HepG2 (cell line): ENCODE measurements at regions not wholly inside any gene's neighbourhood (a gene's known extent, or its start where the extent isn't known, plus 50 kb on each side); places are given as distances from the start of the nearest gene placed in this dataset.

Source experiments
- ATAC-seq: fragments of 200-7000 bp; cut with Tn5 transposase; 3 replicates; pipeline ENCODE4 v1.9.1; 2020; ENCODE audit warnings: mild to moderate bottlenecking, moderate library complexity
- BruUV-seq: library from RNA; stranded (reverse); fragments of 400-500 nt; replicated peaks from 2 replicates; lab custom pipeline; 2021; lab: Mats Ljungman, UMichigan
- CTCF ChIA-PET: fragments of 300-600 bp; formaldehyde crosslinking; extraction: SDS; loops from one replicate; lab custom pipeline; 2021; ENCODE audit warnings: low total read pairs, inconsistent platforms, low intra/inter-chr PET ratio; lab: Yijun Ruan, JAX
- POLR2A ChIA-PET: fragments of 350-600 bp; sonication (Branson Sonifier 250); formaldehyde crosslinking; loops from one replicate; lab custom pipeline; 2020; ENCODE audit warnings: antibody characterized with exemption, inconsistent platforms; lab: Yijun Ruan, JAX
- DNase-seq: peaks from one replicate; pipeline ENCODE4 v3.0.0-alpha.2; 2015; ENCODE audit warnings: low spot score
- FAIRE-seq: peaks from 3 replicates; lab custom pipeline; 2011; peaks lifted over from hg19 to GRCh38; lab: Jason Lieb, UNC
- H2AFZ ChIP-seq: one replicate; pipeline ENCODE4 v1.6.1; 2011; ENCODE audit warnings: low read length, inconsistent platforms
- H3K27ac ChIP-seq: fragments of 300-600 bp; 3 replicates; pipeline ENCODE4 v1.8.0; 2011; ENCODE audit warnings: mixed run types, mild to moderate bottlenecking, mixed read lengths, low read length, inconsistent platforms; ENCODE audit not compliant: insufficient read depth; ENCODE audit errors: extremely low read length
- H3K27me3 ChIP-seq, 2 experiments: fragments of 200-600 bp in 1 of 2; 2 replicates in 1 of 2; 3 replicates in 1 of 2; pipeline versions ENCODE4 v1.6.0 to v1.8.0; 2011; ENCODE audit warnings: low read length in 2 of 2, mild to moderate bottlenecking in 2 of 2, moderate library complexity in 2 of 2, inconsistent platforms in 1 of 2; ENCODE audit not compliant: insufficient read depth in 2 of 2, control insufficient read depth in 1 of 2
- H3K36me3 ChIP-seq, 2 experiments: fragments of 200-600 bp in 1 of 2; replicated peaks in 1 of 2; 2 replicates in 1 of 2; 3 replicates in 1 of 2; pipeline versions ENCODE4 v1.5.1 to v1.8.0; 2011; ENCODE audit warnings: low read length in 2 of 2, inconsistent platforms in 1 of 2; ENCODE audit not compliant: insufficient read depth in 2 of 2, control insufficient read depth in 1 of 2
- H3K4me1 ChIP-seq: 2 replicates; pipeline ENCODE4 v1.5.1; 2012; ENCODE audit warnings: low read length, inconsistent platforms; ENCODE audit not compliant: insufficient read depth
- H3K4me2 ChIP-seq: 2 replicates; pipeline ENCODE4 v1.6.0; 2011; ENCODE audit warnings: low read depth, low read length, inconsistent platforms
- H3K4me3 ChIP-seq, 3 experiments: fragments of 200-600 bp in 1 of 3; sonication (generic), shearing (Covaris generic) in 1 of 3; replicated peaks in 1 of 3; 2 replicates each; pipeline ENCODE4 v1.5.1; 2011 to 2016; ENCODE audit warnings: low read length in 3 of 3, inconsistent platforms in 2 of 3, low read depth in 2 of 3, mild to moderate bottlenecking in 2 of 3, control low read depth in 1 of 3, mixed read lengths in 1 of 3; ENCODE audit not compliant: insufficient read depth in 1 of 3
- H3K79me2 ChIP-seq: one replicate; pipeline ENCODE4 v1.6.1; 2011; ENCODE audit warnings: low read length, inconsistent platforms; ENCODE audit not compliant: insufficient read depth
- H3K9ac ChIP-seq: 2 replicates; pipeline ENCODE4 v1.6.0; 2011; ENCODE audit warnings: mild to moderate bottlenecking, low read depth, low read length, inconsistent platforms; ENCODE audit not compliant: insufficient read depth
- H3K9me3 ChIP-seq: 2 replicates; pipeline ENCODE4 v1.5.1; 2012; ENCODE audit warnings: mild to moderate bottlenecking, low read length
- H4K20me1 ChIP-seq: 2 replicates; pipeline ENCODE4 v1.6.0; 2011; ENCODE audit warnings: inconsistent platforms, mild to moderate bottlenecking, low read length, moderate library complexity; ENCODE audit not compliant: insufficient read depth
- ATF4 ChIP-seq, 2 experiments: fragments of 450-650 bp in 1 of 2; sonication (generic) in 1 of 2; formaldehyde crosslinking; IDR thresholded peaks; 2 replicates each; pipeline versions ENCODE4 v1.5.0 to v1.8.0; 2020 to 2022; ENCODE audit warnings: mild to moderate bottlenecking in 1 of 2, missing genetic modification reagents in 1 of 2
- CEBPB ChIP-seq: IDR thresholded peaks from 2 replicates; pipeline ENCODE4 v1.6.1; 2011; ENCODE audit warnings: low read depth, low read length, improper control_type of control experiment, borderline replicate concordance
- CREB3 ChIP-seq: sonication (generic); formaldehyde crosslinking; IDR thresholded peaks from 2 replicates; pipeline ENCODE4 v1.5.0; 2020; ENCODE audit warnings: missing genetic modification reagents
- FOXO1 ChIP-seq: sonication (generic); formaldehyde crosslinking; IDR thresholded peaks from 2 replicates; pipeline ENCODE4 v1.4.0; 2020; ENCODE audit warnings: missing genetic modification reagents
- HMG20A ChIP-seq: IDR thresholded peaks from 2 replicates; pipeline ENCODE4 v1.6.1; 2016; ENCODE audit warnings: borderline replicate concordance
- MATR3 ChIP-seq: sonication (generic); formaldehyde crosslinking; IDR thresholded peaks from 2 replicates; pipeline ENCODE4 v1.4.0; 2020; ENCODE audit warnings: missing genetic modification reagents
- MEIS2 ChIP-seq: sonication (generic); formaldehyde crosslinking; IDR thresholded peaks from 2 replicates; pipeline ENCODE4 v1.9.0; 2021; ENCODE audit warnings: mild to moderate bottlenecking, missing genetic modification reagents
- SALL1 ChIP-seq: sonication (generic); formaldehyde crosslinking; IDR thresholded peaks from 2 replicates; pipeline ENCODE4 v1.8.0; 2022; ENCODE audit warnings: mild to moderate bottlenecking, missing genetic modification reagents
- SAP130 ChIP-seq: IDR thresholded peaks from 2 replicates; pipeline ENCODE4 v1.6.1; 2016; ENCODE audit warnings: low read depth
- SOX13 ChIP-seq, 3 experiments: fragments of 450-650 bp in 1 of 3; sonication (generic) in 1 of 3; formaldehyde crosslinking in 1 of 3; IDR thresholded peaks in 2 of 3; conservative IDR thresholded peaks in 1 of 3; 2 replicates each; pipeline versions ENCODE4 v1.5.0 to v1.6.1; 2016 to 2020; ENCODE audit warnings: antibody characterized with exemption in 1 of 3, mild to moderate bottlenecking in 1 of 3, missing compliant biosample characterization in 1 of 3, missing genetic modification reagents in 1 of 3, moderate library complexity in 1 of 3
- TCF7 ChIP-seq: sonication (generic); IDR thresholded peaks from 2 replicates; pipeline ENCODE4 v1.6.1; 2016; ENCODE audit warnings: antibody characterized with exemption, low read depth
- THAP11 ChIP-seq: IDR thresholded peaks from 2 replicates; pipeline ENCODE4 v1.6.1; 2016; ENCODE audit warnings: missing biosample characterization, missing genetic modification reagents
- ZNF556 ChIP-seq: sonication (generic); formaldehyde crosslinking; IDR thresholded peaks from 2 replicates; pipeline ENCODE4 v1.4.0; 2020; ENCODE audit warnings: mild to moderate bottlenecking, missing genetic modification reagents, borderline replicate concordance
- WGBS: methylation state at CpG from one replicate; pipeline ENCODE4 v1.1.6; 2017; ENCODE audit warnings: low lambda C conversion rate; 5-methylcytosine and 5-hydroxymethylcytosine counted together
- in situ Hi-C: cut with HindIII; loops from 2 replicates; pipeline ENCODE4 v1.10.0; 2017; ENCODE audit warnings: low pct_unique_long_range_greater_than_20kb; ENCODE audit not compliant: extremely low pct_ligation_motif_present
- intact Hi-C: fragments of 100-400 bp; cut with micrococcal nuclease; formaldehyde crosslinking; loops from one replicate; pipeline ENCODE4 v1.10.0; 2022; ENCODE audit not compliant: unreplicated experiment
- TF ChIP-seq, protein P1 (sequence below): sonication (generic); formaldehyde crosslinking; IDR thresholded peaks from 2 replicates; pipeline ENCODE4 v1.4.0; 2020; ENCODE audit warnings: mild to moderate bottlenecking, low read depth, missing genetic modification reagents

DNA sequence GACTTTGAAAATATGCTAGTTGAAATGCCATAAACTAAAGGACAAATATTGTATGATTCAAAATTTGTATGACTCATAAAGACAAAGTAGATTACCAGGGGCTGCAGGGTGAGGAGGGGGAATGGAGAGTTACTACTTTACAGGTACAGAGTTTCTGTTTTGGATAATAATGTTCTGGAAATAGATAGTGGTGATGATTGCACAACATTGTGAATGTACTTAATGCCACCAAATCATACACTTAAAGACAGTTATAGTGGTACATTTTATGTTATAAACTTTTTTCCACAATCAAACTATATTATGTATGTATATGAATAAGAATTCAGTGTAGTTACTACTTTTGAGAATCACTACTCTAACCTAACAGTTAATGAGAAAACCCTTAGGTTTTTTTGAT is 368.1 kb downstream of the ZFHX3 start:
- ChIA-PET POLR2A (no interaction called here), CTCF (no interaction called here)
- TF ChIP-seq CREB3 (CRISPR knock-in tag) (no peak), MEIS2 (CRISPR knock-in tag) (no peak), CEBPB (peak; percentile 65)
- Histone ChIP-seq H3K4me1 (peaks cover 14% of the 10 kb centered on the region), H3K36me3 (no peaks in the 10 kb centered on the region), H2AFZ (no peak overlapping the region), H3K27ac (no peak overlapping the region), H4K20me1 (no peaks in the 10 kb centered on the region), H3K4me2 (no peak overlapping the region), H3K27me3 (no peaks in the 10 kb centered on the region), H3K9ac (no peak overlapping the region), H3K9me3 (no peaks in the 10 kb centered on the region), H3K4me3 (no peak overlapping the region), H3K79me2 (no peaks in the 10 kb centered on the region)
- FAIRE-seq (no peak), DNase-seq (no peak), ATAC-seq (no peak)
- in situ Hi-C loops = no loop called here
- intact Hi-C loops = no loop called here
- no TSS peak for BruUV-seq

- CTCF ChIA-PET = no interaction called here
- peak; percentile 87 for DNase-seq
- Histone ChIP-seq H3K36me3 (no peaks in the 10 kb centered on the region), H3K9ac (no peak overlapping the region), H3K9me3 (peaks cover 8% of the 10 kb centered on the region), H3K79me2 (no peaks in the 10 kb centered on the region), H3K4me3 (no peak overlapping the region; a peak in 1 of 6 replicates), H3K27ac (peak overlapping the region; percentile 30), H3K27me3 (no peaks in the 10 kb centered on the region), H3K4me1 (peaks cover 14% of the 10 kb centered on the region), H2AFZ (no peak overlapping the region), H3K4me2 (peak overlapping the region; percentile 33), H4K20me1 (no peaks in the 10 kb centered on the region)
- POLR2A ChIA-PET = no interaction called here
- peak; percentile 96 for ATAC-seq
- BruUV-seq = no TSS peak
- FAIRE-seq = peak; percentile 48
- 41% methylated on average over 2 of the region's 2 CpGs for WGBS
- in situ Hi-C loops = no loop called here
- intact Hi-C loops = no loop called here
- TF ChIP-seq, protein P1, sequence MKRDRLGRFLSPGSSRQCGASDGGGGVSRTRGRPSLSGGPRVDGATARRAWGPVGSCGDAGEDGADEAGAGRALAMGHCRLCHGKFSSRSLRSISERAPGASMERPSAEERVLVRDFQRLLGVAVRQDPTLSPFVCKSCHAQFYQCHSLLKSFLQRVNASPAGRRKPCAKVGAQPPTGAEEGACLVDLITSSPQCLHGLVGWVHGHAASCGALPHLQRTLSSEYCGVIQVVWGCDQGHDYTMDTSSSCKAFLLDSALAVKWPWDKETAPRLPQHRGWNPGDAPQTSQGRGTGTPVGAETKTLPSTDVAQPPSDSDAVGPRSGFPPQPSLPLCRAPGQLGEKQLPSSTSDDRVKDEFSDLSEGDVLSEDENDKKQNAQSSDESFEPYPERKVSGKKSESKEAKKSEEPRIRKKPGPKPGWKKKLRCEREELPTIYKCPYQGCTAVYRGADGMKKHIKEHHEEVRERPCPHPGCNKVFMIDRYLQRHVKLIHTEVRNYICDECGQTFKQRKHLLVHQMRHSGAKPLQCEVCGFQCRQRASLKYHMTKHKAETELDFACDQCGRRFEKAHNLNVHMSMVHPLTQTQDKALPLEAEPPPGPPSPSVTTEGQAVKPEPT (CRISPR knock-in tag) = no peak
- no peak for TF ChIP-seq MATR3 (CRISPR knock-in tag)
- TF ChIP-seq ATF4 (CRISPR knock-in tag; IDR thresholded peaks at IDR 0.05) = peak in 1 of 2 experiments; percentile 98; a peak in 2 of 4 replicates
- TF ChIP-seq ZNF556 (CRISPR knock-in tag) = 0 out of 2 replicates have a peak, but pooled peaks have one; percentile 32
- TF ChIP-seq TCF7 = 0 out of 2 replicates have a peak, but pooled peaks have one; percentile 6
- TF ChIP-seq HMG20A (CRISPR knock-in tag) = peak; percentile 73; the same call in 1 of the 2 replicates
- peak; percentile 49; the same call in 1 of the 2 replicates for TF ChIP-seq SOX13 (IDR thresholded peaks at IDR 0.05)
- peak in 1 of 2 experiments; percentile 96; a peak in 2 of 4 replicates for TF ChIP-seq SOX13 (CRISPR knock-in tag; conservative IDR thresholded peaks at IDR 0.05 in 1 of 2, IDR thresholded peaks at IDR 0.05 in 1 of 2)
- peak; percentile 34; the same call in 1 of the 2 replicates for TF ChIP-seq FOXO1 (CRISPR knock-in tag)
- TF ChIP-seq THAP11 (CRISPR knock-in tag) = peak; percentile 53; the same call in 1 of the 2 replicates
- peak; percentile 49 for TF ChIP-seq SAP130 (CRISPR knock-in tag)
- peak; percentile 13; the same call in 1 of the 2 replicates for TF ChIP-seq SALL1 (CRISPR knock-in tag)
Observed at GRCh38 chr16:72677662-72678447, 370.1 kb downstream of the ZFHX3 start.
